Neuronal stem cell (in vitro differentiated cells): ENCODE measurements at regions not wholly inside any gene's neighbourhood (a gene's known extent, or its start where the extent isn't known, plus 50 kb on each side); places are given as distances from the start of the nearest gene placed in this dataset.

Experiments
- DNase-seq: peaks from one replicate; pipeline ENCODE4 v3.0.0-alpha.2; 2013; ENCODE audit warnings: low spot score
- H2AFZ ChIP-seq: one replicate; pipeline ENCODE4 v1.6.1; 2013; ENCODE audit warnings: mild to moderate bottlenecking, low read length, inconsistent platforms
- H2AK5ac ChIP-seq: 2 replicates; pipeline ENCODE4 v1.6.1; 2013; ENCODE audit warnings: low read depth, mild to moderate bottlenecking, inconsistent platforms, low read length, moderate library complexity, mixed read lengths
- H2BK120ac ChIP-seq: 2 replicates; pipeline ENCODE4 v1.6.1; 2013; ENCODE audit warnings: low read depth, mild to moderate bottlenecking, inconsistent platforms, low read length, moderate library complexity, mixed read lengths
- H2BK12ac ChIP-seq: one replicate; pipeline ENCODE4 v1.6.1; 2013; ENCODE audit warnings: low read length, inconsistent platforms
- H2BK15ac ChIP-seq: 2 replicates; pipeline ENCODE4 v1.6.1; 2013; ENCODE audit warnings: mild to moderate bottlenecking, low read length, inconsistent platforms, mixed read lengths
- H2BK5ac ChIP-seq: one replicate; pipeline ENCODE4 v1.6.1; 2013; ENCODE audit warnings: inconsistent platforms, mild to moderate bottlenecking, low read length, moderate library complexity
- H3K14ac ChIP-seq: one replicate; pipeline ENCODE4 v1.6.1; 2013; ENCODE audit warnings: low read length, inconsistent platforms
- H3K18ac ChIP-seq: 2 replicates; pipeline ENCODE4 v1.6.1; 2013; ENCODE audit warnings: low read length, inconsistent platforms
- H3K23ac ChIP-seq: 2 replicates; pipeline ENCODE4 v1.6.1; 2013; ENCODE audit warnings: low read depth, mild to moderate bottlenecking, mixed read lengths, low read length, inconsistent platforms; ENCODE audit not compliant: poor library complexity
- H3K27ac ChIP-seq: replicated peaks from 3 replicates; pipeline ENCODE4 v1.5.1; 2013; ENCODE audit warnings: low read length, inconsistent platforms
- H3K27me3 ChIP-seq, 3 experiments: 2 replicates each; pipeline ENCODE4 v1.6.1; 2013; ENCODE audit warnings: low read length in 3 of 3, mild to moderate bottlenecking in 2 of 3, inconsistent platforms in 1 of 3, low read depth in 1 of 3, mixed read lengths in 1 of 3, moderate library complexity in 1 of 3; ENCODE audit not compliant: control insufficient read depth in 3 of 3, insufficient read depth in 3 of 3
- H3K36me3 ChIP-seq, 2 donors: replicated peaks in 1 of 2; 2 replicates each; pipeline ENCODE4 v1.6.1; 2013; ENCODE audit warnings: low read length in 2 of 2; ENCODE audit not compliant: control insufficient read depth in 2 of 2, insufficient read depth in 2 of 2
- H3K4ac ChIP-seq: 2 replicates; pipeline ENCODE4 v1.6.1; 2013; ENCODE audit warnings: inconsistent platforms, mild to moderate bottlenecking, low read length, moderate library complexity
- H3K4me1 ChIP-seq, 2 donors: 1 replicate in 1 of 2; 2 replicates in 1 of 2; pipeline ENCODE4 v1.6.1; 2013; ENCODE audit warnings: low read length in 2 of 2, low read depth in 1 of 2; ENCODE audit not compliant: control insufficient read depth in 2 of 2, insufficient read depth in 1 of 2
- H3K4me2 ChIP-seq: one replicate; pipeline ENCODE4 v1.6.1; 2013; ENCODE audit warnings: mild to moderate bottlenecking, low read length, inconsistent platforms; ENCODE audit not compliant: insufficient read depth, poor library complexity, severe bottlenecking
- H3K4me3 ChIP-seq, 2 donors: 2 replicates each; pipeline ENCODE4 v1.5.1; 2013; ENCODE audit warnings: low read length in 2 of 2, mild to moderate bottlenecking in 2 of 2, inconsistent platforms in 1 of 2, moderate library complexity in 1 of 2
- H3K79me1 ChIP-seq: one replicate; pipeline ENCODE4 v1.6.1; 2013; ENCODE audit warnings: low read depth, mild to moderate bottlenecking, inconsistent platforms, low read length, moderate library complexity
- H3K9ac ChIP-seq: one replicate; pipeline ENCODE4 v1.6.1; 2013; ENCODE audit warnings: mild to moderate bottlenecking, low read depth, low read length, inconsistent platforms; ENCODE audit not compliant: poor library complexity
- H3K9me3 ChIP-seq, 2 donors: replicated peaks in 1 of 2; 2 replicates each; pipeline versions ENCODE3 to v1.6.1; 2013; ENCODE audit warnings: low read length in 2 of 2, mild to moderate bottlenecking in 2 of 2, inconsistent platforms in 1 of 2, low read depth in 1 of 2, mixed read lengths in 1 of 2, moderate library complexity in 1 of 2; ENCODE audit not compliant: control insufficient read depth in 2 of 2, insufficient read depth in 1 of 2
- H4K8ac ChIP-seq: one replicate; pipeline ENCODE4 v1.6.1; 2013; ENCODE audit warnings: low read depth, mild to moderate bottlenecking, inconsistent platforms, low read length, moderate library complexity
- H4K91ac ChIP-seq: one replicate; pipeline ENCODE4 v1.6.1; 2013; ENCODE audit warnings: low read length, low read depth, mild to moderate bottlenecking, inconsistent platforms; ENCODE audit not compliant: poor library complexity
- WGBS, 2 donors: extraction: QIAGEN DNeasy Blood & Tissue Kit; methylation state at CpG; one replicate each; pipeline ENCODE4 v1.1.7; 2013; ENCODE audit warnings: missing lambda C conversion rate in 2 of 2, mixed read lengths in 1 of 2; ENCODE audit not compliant: insufficient read length in 2 of 2, insufficient replicate concordance in 1 of 2; ENCODE audit errors: extremely low coverage in 2 of 2; 5-methylcytosine and 5-hydroxymethylcytosine counted together

DNA sequence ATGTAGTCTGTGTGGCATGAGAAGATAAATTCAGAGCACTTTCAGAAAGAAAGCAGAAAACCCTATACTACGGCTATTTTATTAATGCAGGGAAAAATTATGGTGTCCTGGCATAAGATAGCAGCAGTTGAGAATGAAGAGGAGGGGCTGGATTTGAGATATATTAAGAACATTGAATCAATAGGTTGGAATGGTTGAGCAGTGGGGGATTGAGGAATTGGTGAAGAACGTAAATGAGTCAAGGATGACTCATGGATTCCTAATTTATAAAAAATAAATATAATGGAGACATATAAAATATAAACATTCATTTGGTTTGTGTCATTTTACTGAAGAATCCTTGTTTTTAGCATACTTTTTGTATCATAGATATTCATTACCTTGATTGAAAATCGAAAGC lies 234.3 kb upstream of the ADAMTS5 start:
- Histone ChIP-seq H2AFZ (no peak overlapping the region), H3K27ac (no peak overlapping the region), H3K79me1 (no peaks in the 10 kb centered on the region), H3K23ac (no peak overlapping the region), H3K14ac (no peak overlapping the region), H3K27me3 (no peaks in the 10 kb centered on the region), H2BK15ac (no peak overlapping the region), H3K4me3 (no peak overlapping the region), H4K8ac (no peak overlapping the region), H2AK5ac (no peak overlapping the region), H3K36me3 (no peaks in the 10 kb centered on the region), H4K91ac (no peak overlapping the region), H2BK120ac (no peak overlapping the region), H2BK5ac (no peak overlapping the region), H3K9ac (no peak overlapping the region), H2BK12ac (no peak overlapping the region), H3K4ac (no peak overlapping the region), H3K4me2 (no peak overlapping the region), H3K9me3 (no peaks in the 10 kb centered on the region), H3K4me1 (no peaks in the 10 kb centered on the region), H3K18ac (no peak overlapping the region)
- no peak for DNase-seq
- WGBS, 2 donors, result no CpG with 5 or more reads among the region's 3 CpGs

GRCh38 chr21:27196651-27197050 lies 229.8 kb upstream of the ADAMTS5 start:
- no peak overlapping the region for H4K91ac ChIP-seq
- H3K23ac ChIP-seq, result no peak overlapping the region
- WGBS, 2 donors, result no CpG with 5 or more reads among the region's 3 CpGs

GRCh38 chr21:27192281-27192949 lies 225.5 kb upstream of the ADAMTS5 start:
- Histone ChIP-seq H2AK5ac (no peak overlapping the region), H2BK15ac (no peak overlapping the region), H3K23ac (no peak overlapping the region), H3K4ac (no peak overlapping the region), H3K27ac (no peak overlapping the region), H4K91ac (no peak overlapping the region), H2BK5ac (no peak overlapping the region), H3K18ac (no peak overlapping the region), H3K4me2 (no peak overlapping the region), H3K4me1 (no peaks in the 10 kb centered on the region), H3K27me3 (no peaks in the 10 kb centered on the region), H3K36me3 (no peaks in the 10 kb centered on the region), H4K8ac (no peak overlapping the region), H3K9ac (no peak overlapping the region), H2AFZ (no peak overlapping the region), H2BK120ac (no peak overlapping the region), H3K79me1 (no peaks in the 10 kb centered on the region), H3K14ac (no peak overlapping the region), H3K9me3 (no peaks in the 10 kb centered on the region), H3K4me3 (no peak overlapping the region), H2BK12ac (no peak overlapping the region)
- DNase-seq, result no peak
- WGBS, 2 donors, result no CpG with 5 or more reads among the region's 3 CpGs

More at GRCh38 chr21:27196651-27197050, 229.8 kb upstream of the ADAMTS5 start:
- H3K27me3 ChIP-seq, result no peaks in the 10 kb centered on the region
- H3K14ac ChIP-seq, result no peak overlapping the region
- no peak overlapping the region for H2BK120ac ChIP-seq
- H3K4me1 ChIP-seq, result no peaks in the 10 kb centered on the region
- H2BK5ac ChIP-seq, result no peak overlapping the region
- no peak for DNase-seq
- H3K18ac ChIP-seq, result no peak overlapping the region
- H3K4me2 ChIP-seq, result no peak overlapping the region
- no peak overlapping the region for H2AK5ac ChIP-seq
- H3K27ac ChIP-seq, result no peak overlapping the region
- H3K4ac ChIP-seq, result no peak overlapping the region
- no peak overlapping the region for H2BK15ac ChIP-seq
- no peak overlapping the region for H3K4me3 ChIP-seq
- no peak overlapping the region for H4K8ac ChIP-seq
- H2AFZ ChIP-seq, result no peak overlapping the region
- H2BK12ac ChIP-seq, result no peak overlapping the region
- no peak overlapping the region for H3K9ac ChIP-seq
- H3K79me1 ChIP-seq, result no peaks in the 10 kb centered on the region
- no peaks in the 10 kb centered on the region for H3K9me3 ChIP-seq
- no peaks in the 10 kb centered on the region for H3K36me3 ChIP-seq

DNA sequence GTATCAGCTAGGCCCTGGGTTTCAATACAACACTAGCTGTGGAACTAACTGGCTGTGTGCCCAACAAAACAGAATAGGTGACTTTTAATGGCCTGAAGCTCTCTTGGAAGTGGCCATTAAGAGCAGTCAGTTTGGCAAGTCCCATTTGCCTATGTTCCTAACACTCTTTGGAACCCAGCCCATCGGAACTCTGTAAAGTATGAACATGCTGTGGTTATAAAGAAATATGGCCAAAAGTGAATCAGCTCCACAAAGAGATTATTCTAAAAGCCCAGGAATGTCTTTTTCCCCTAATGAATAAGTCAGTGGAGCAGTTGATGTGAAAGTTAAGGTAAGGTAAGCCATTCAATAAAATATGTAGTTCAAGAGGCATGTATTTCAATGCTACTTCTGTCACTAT lies 223.7 kb upstream of the ADAMTS5 start:
- Histone ChIP-seq H3K4me1 (no peaks in the 10 kb centered on the region), H4K91ac (no peak overlapping the region), H3K4ac (no peak overlapping the region), H3K79me1 (no peaks in the 10 kb centered on the region), H2AK5ac (no peak overlapping the region), H3K23ac (no peak overlapping the region), H3K36me3 (no peaks in the 10 kb centered on the region), H3K14ac (no peak overlapping the region), H2AFZ (no peak overlapping the region), H3K27me3 (no peaks in the 10 kb centered on the region), H2BK5ac (no peak overlapping the region), H4K8ac (no peak overlapping the region), H3K9ac (no peak overlapping the region), H3K18ac (no peak overlapping the region), H3K9me3 (no peaks in the 10 kb centered on the region), H3K4me3 (no peak overlapping the region), H2BK12ac (no peak overlapping the region), H3K4me2 (no peak overlapping the region), H2BK15ac (no peak overlapping the region), H3K27ac (no peak overlapping the region), H2BK120ac (no peak overlapping the region)
- WGBS, 2 donors, result no CpG with 5 or more reads among the region's 1 CpG
- DNase-seq, result no peak
